ENCODE measurements at regions not wholly inside any gene's neighbourhood (a gene's known extent, or its start where the extent isn't known, plus 50 kb on each side); places are given as distances from the start of the nearest gene placed in this dataset.
A peak's percentile ranks its signal among the peaks of the same experiment; 100 is the strongest.

GRCh38 chr10:83871187-83872081 lies 267.9 kb upstream of the GHITM start:
- DNase-seq (ENCODE audit: low spot score): peak; percentile 68

GRCh38 chr10:83880252-83880791 lies 259.0 kb upstream of the GHITM start:
- no peak for DNase-seq (ENCODE audit: low spot score)

- DNase-seq (ENCODE audit: low spot score): no peak
Observed at GRCh38 chr10:83881661-83882060, 257.6 kb upstream of the GHITM start.

GRCh38 chr10:83886871-83887270 lies 252.4 kb upstream of the GHITM start:
- DNase-seq (ENCODE audit: low spot score): no peak

GRCh38 chr10:83892737-83893136 lies 246.6 kb upstream of the GHITM start:
- no peak for DNase-seq (ENCODE audit: low spot score)

GRCh38 chr10:83896219-83896618 lies 243.1 kb upstream of the GHITM start:
- DNase-seq (ENCODE audit: low spot score): no peak

- DNase-seq (ENCODE audit: low spot score): no peak
Observed at GRCh38 chr10:83897626-83898025, 241.7 kb upstream of the GHITM start.

GRCh38 chr10:83908506-83908905 lies 230.8 kb upstream of the GHITM start:
- DNase-seq (ENCODE audit: low spot score): no peak

GRCh38 chr10:83909001-83909400 lies 230.3 kb upstream of the GHITM start:
- no peak for DNase-seq (ENCODE audit: low spot score)

- DNase-seq (ENCODE audit: low spot score): no peak
Observed at GRCh38 chr10:83915801-83916200, 223.5 kb upstream of the GHITM start.

GRCh38 chr10:83917537-83918506 lies 221.5 kb upstream of the GHITM start:
- DNase-seq (ENCODE audit: low spot score): no peak

- DNase-seq (ENCODE audit: low spot score): no peak
Observed at GRCh38 chr10:83919187-83919586, 220.1 kb upstream of the GHITM start.

- no peak for DNase-seq (ENCODE audit: low spot score)
Observed at GRCh38 chr10:83921984-83922860, 217.1 kb upstream of the GHITM start.

- DNase-seq (ENCODE audit: low spot score): no peak
Observed at GRCh38 chr10:83925133-83925532, 214.2 kb upstream of the GHITM start.

- no peak for DNase-seq (ENCODE audit: low spot score)
Observed at GRCh38 chr10:83926606-83927005, 212.7 kb upstream of the GHITM start.

- no peak for DNase-seq (ENCODE audit: low spot score)
Observed at GRCh38 chr10:83927166-83927565, 212.1 kb upstream of the GHITM start.

GRCh38 chr10:83929399-83929798 lies 209.9 kb upstream of the GHITM start:
- DNase-seq (ENCODE audit: low spot score): no peak

GRCh38 chr10:83931669-83932068 lies 207.6 kb upstream of the GHITM start:
- no peak for DNase-seq (ENCODE audit: low spot score)

- no peak for DNase-seq (ENCODE audit: low spot score)
Observed at GRCh38 chr10:83932245-83932644, 207.1 kb upstream of the GHITM start.

- DNase-seq (ENCODE audit: low spot score): no peak
Observed at GRCh38 chr10:83934062-83934461, 205.2 kb upstream of the GHITM start.

- no peak for DNase-seq (ENCODE audit: low spot score)
Observed at GRCh38 chr10:83934641-83935338, 204.5 kb upstream of the GHITM start.

Measured in H4 (cell line).